Astrocyte (in vitro differentiated cells and primary cell): ENCODE measurements at regions not wholly inside any gene's neighbourhood (a gene's known extent, or its start where the extent isn't known, plus 50 kb on each side); places are given as distances from the start of the nearest gene placed in this dataset.

Experiments
- DNase-seq: peaks from one replicate; pipeline ENCODE4 v3.0.0-alpha.2; 2010; ENCODE audit warnings: low read depth
- FAIRE-seq: peaks from 2 replicates; lab custom pipeline; 2011; peaks lifted over from hg19 to GRCh38; lab: Jason Lieb, UNC
- H2AFZ ChIP-seq: 2 replicates; pipeline ENCODE4 v1.6.0; 2012; ENCODE audit warnings: low read depth, low read length, inconsistent platforms
- H3K27ac ChIP-seq: 2 replicates; pipeline ENCODE4 v1.5.1; 2011; ENCODE audit warnings: low read depth, low read length, inconsistent platforms
- H3K27me3 ChIP-seq: 2 replicates; pipeline ENCODE4 v1.6.0; 2011; ENCODE audit warnings: low read length, inconsistent platforms; ENCODE audit not compliant: insufficient read depth
- H3K36me3 ChIP-seq: 2 replicates; pipeline ENCODE4 v1.5.1; 2011; ENCODE audit warnings: low read length, inconsistent platforms; ENCODE audit not compliant: insufficient read depth
- H3K4me1 ChIP-seq: 2 replicates; pipeline ENCODE4 v1.5.1; 2011; ENCODE audit warnings: low read length, inconsistent platforms; ENCODE audit not compliant: insufficient read depth
- H3K4me2 ChIP-seq: 2 replicates; pipeline ENCODE4 v1.6.0; 2012; ENCODE audit warnings: low read length, inconsistent platforms
- H3K4me3 ChIP-seq: 2 replicates; pipeline ENCODE4 v1.5.1; 2011; ENCODE audit warnings: low read depth, mild to moderate bottlenecking, low read length, inconsistent platforms; ENCODE audit not compliant: insufficient read depth
- H3K79me2 ChIP-seq: 2 replicates; pipeline ENCODE4 v1.6.0; 2012; ENCODE audit warnings: mild to moderate bottlenecking, low read length, inconsistent platforms; ENCODE audit not compliant: insufficient read depth
- H3K9ac ChIP-seq: 2 replicates; pipeline ENCODE4 v1.6.0; 2012; ENCODE audit warnings: mild to moderate bottlenecking, low read length, inconsistent platforms
- H3K9me3 ChIP-seq: 2 replicates; pipeline ENCODE4 v1.5.1; 2012; ENCODE audit warnings: low read depth, mild to moderate bottlenecking, low read length, inconsistent platforms; ENCODE audit not compliant: insufficient read depth
- H4K20me1 ChIP-seq: 2 replicates; pipeline ENCODE4 v1.6.0; 2012; ENCODE audit warnings: low read length, inconsistent platforms; ENCODE audit not compliant: insufficient read depth
- H3K27ac Mint-ChIP-seq: one replicate; pipeline ENCODE4 v1.8.0; 2021; ENCODE audit warnings: mild to moderate bottlenecking, mixed read lengths; ENCODE audit not compliant: unreplicated experiment
- H3K27me3 Mint-ChIP-seq: one replicate; pipeline ENCODE4 v1.8.0; 2021; ENCODE audit warnings: low read depth, mixed read lengths; ENCODE audit not compliant: unreplicated experiment
- H3K36me3 Mint-ChIP-seq: one replicate; pipeline ENCODE4 v1.8.0; 2021; ENCODE audit warnings: low read depth, mixed read lengths; ENCODE audit not compliant: unreplicated experiment
- H3K4me1 Mint-ChIP-seq: one replicate; pipeline ENCODE4 v1.8.0; 2021; ENCODE audit warnings: low read depth, mixed read lengths; ENCODE audit not compliant: unreplicated experiment
- H3K4me3 Mint-ChIP-seq: one replicate; pipeline ENCODE4 v1.8.0; 2021; ENCODE audit warnings: mild to moderate bottlenecking, moderate library complexity, mixed read lengths; ENCODE audit not compliant: unreplicated experiment
- H3K9me3 Mint-ChIP-seq: one replicate; pipeline ENCODE4 v1.8.0; 2021; ENCODE audit warnings: mild to moderate bottlenecking, mixed read lengths; ENCODE audit not compliant: unreplicated experiment
- EZH2 ChIP-seq: IDR thresholded peaks from 2 replicates; pipeline ENCODE4 v1.6.1; 2012; ENCODE audit warnings: mild to moderate bottlenecking, low read length, inconsistent platforms; ENCODE audit not compliant: insufficient read depth
- TF ChIP-seq, protein P1 (sequence below): IDR thresholded peaks from 2 replicates; pipeline ENCODE4 v1.5.1; 2011; ENCODE audit warnings: low read depth, mild to moderate bottlenecking, inconsistent platforms, low read length, moderate library complexity; ENCODE audit not compliant: insufficient read depth

DNA sequence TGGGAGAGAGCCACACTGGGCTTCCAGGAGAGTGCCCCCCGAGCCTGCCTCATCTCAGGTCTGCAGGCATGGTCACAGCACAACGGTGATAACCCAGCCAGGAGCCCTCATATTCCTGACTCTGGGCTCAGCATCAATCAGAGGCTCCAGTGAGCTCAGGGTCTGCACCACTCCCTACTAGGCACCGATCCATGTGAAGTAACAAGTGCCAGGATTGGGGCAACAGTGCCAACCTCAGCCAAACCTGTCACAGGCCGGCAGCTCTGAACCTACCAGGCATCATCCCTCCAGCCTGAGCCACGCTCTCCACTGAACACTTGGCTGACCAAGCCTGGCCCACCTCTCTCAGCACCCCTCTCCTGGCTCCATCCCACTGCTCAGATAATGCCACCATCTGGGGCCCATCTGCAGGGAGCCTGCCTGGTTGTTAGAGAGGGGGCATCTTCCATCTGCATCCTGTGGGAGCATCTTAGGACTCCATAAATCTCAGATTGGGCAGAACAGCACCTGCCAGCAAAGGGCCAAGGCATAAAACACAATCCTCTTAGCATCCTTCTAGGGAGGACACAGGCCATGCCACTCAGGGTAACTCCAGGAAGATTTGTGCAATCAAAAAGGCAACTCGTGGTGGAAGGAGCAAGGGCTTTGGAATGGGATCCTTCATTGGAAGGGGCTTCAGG lies 213.7 kb upstream of the CSF3R start:
- no peak overlapping the region for H3K4me3 Mint-ChIP-seq
- Histone ChIP-seq H3K27me3 (no peaks in the 10 kb centered on the region), H3K9me3 (no peaks in the 10 kb centered on the region), H2AFZ (no peak overlapping the region), H3K4me2 (no peak overlapping the region), H3K36me3 (no peaks in the 10 kb centered on the region), H3K4me3 (no peak overlapping the region), H3K27ac (no peak overlapping the region), H3K9ac (no peak overlapping the region), H3K79me2 (no peaks in the 10 kb centered on the region), H4K20me1 (no peaks in the 10 kb centered on the region), H3K4me1 (no peaks in the 10 kb centered on the region)
- no peaks in the 10 kb centered on the region for H3K36me3 Mint-ChIP-seq
- FAIRE-seq (no peak), DNase-seq (no peak)
- H3K27ac Mint-ChIP-seq: no peak overlapping the region
- H3K9me3 Mint-ChIP-seq: no peaks in the 10 kb centered on the region
- peaks cover 68% of the 10 kb centered on the region for H3K27me3 Mint-ChIP-seq
- no peaks in the 10 kb centered on the region for H3K4me1 Mint-ChIP-seq
- no peak for TF ChIP-seq EZH2
- TF ChIP-seq, protein P1, sequence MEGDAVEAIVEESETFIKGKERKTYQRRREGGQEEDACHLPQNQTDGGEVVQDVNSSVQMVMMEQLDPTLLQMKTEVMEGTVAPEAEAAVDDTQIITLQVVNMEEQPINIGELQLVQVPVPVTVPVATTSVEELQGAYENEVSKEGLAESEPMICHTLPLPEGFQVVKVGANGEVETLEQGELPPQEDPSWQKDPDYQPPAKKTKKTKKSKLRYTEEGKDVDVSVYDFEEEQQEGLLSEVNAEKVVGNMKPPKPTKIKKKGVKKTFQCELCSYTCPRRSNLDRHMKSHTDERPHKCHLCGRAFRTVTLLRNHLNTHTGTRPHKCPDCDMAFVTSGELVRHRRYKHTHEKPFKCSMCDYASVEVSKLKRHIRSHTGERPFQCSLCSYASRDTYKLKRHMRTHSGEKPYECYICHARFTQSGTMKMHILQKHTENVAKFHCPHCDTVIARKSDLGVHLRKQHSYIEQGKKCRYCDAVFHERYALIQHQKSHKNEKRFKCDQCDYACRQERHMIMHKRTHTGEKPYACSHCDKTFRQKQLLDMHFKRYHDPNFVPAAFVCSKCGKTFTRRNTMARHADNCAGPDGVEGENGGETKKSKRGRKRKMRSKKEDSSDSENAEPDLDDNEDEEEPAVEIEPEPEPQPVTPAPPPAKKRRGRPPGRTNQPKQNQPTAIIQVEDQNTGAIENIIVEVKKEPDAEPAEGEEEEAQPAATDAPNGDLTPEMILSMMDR: no peak

DNA sequence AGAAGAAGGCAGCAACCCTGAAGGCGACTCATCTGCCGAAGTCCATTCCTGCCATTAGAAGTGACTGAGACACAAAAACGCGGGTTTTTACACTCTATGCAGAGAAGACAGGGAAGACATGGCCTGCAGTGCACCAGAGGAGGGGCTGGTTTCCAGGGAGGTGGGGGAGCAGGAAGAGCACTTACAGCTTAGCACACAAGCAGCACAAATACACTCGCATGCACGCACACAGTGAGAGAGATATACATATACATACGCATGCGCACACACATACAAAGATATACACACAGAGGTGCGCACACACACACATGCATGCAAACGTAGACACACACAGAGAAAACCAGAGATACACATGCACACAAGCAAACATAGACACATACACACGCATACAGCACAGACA lies 210.9 kb upstream of the CSF3R start:
- no peaks in the 10 kb centered on the region for H3K27me3 ChIP-seq
- H3K9ac ChIP-seq: no peak overlapping the region
- H3K9me3 ChIP-seq: no peaks in the 10 kb centered on the region
- TF ChIP-seq, protein P1: no peak
- no peak for TF ChIP-seq EZH2
- H3K4me2 ChIP-seq: no peak overlapping the region
- H2AFZ ChIP-seq: no peak overlapping the region
- Mint-ChIP-seq H3K4me1 (no peaks in the 10 kb centered on the region), H3K27me3 (peaks cover 50% of the 10 kb centered on the region), H3K27ac (no peak overlapping the region), H3K9me3 (no peaks in the 10 kb centered on the region), H3K36me3 (no peaks in the 10 kb centered on the region), H3K4me3 (no peak overlapping the region)
- FAIRE-seq (no peak), DNase-seq (no peak)
- no peaks in the 10 kb centered on the region for H3K79me2 ChIP-seq
- H3K4me3 ChIP-seq: no peak overlapping the region
- no peaks in the 10 kb centered on the region for H3K36me3 ChIP-seq
- H4K20me1 ChIP-seq: no peaks in the 10 kb centered on the region
- no peaks in the 10 kb centered on the region for H3K4me1 ChIP-seq
- H3K27ac ChIP-seq: no peak overlapping the region

DNA sequence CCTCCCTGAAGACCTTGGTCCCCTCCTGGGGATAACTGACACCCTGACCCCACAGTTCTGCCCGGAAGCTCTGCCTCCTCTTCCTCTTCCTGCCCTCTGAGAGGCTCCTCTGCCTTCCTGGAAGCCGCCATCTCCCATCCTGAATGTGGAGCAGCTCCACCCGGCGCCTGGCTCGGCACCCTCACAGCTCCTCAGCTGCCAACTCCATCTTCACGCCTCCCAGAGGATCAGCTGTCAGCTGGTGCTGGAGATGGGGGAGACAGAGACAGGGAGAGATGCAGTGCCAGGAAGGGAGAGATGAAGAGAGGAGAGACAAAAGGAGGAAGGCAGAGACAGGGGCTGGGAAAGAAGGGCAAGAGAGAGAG lies 210.4 kb upstream of the CSF3R start:
- Histone ChIP-seq H3K36me3 (no peaks in the 10 kb centered on the region), H3K9me3 (no peaks in the 10 kb centered on the region), H3K27me3 (no peaks in the 10 kb centered on the region), H4K20me1 (no peaks in the 10 kb centered on the region), H3K79me2 (no peaks in the 10 kb centered on the region), H3K9ac (no peak overlapping the region), H2AFZ (no peak overlapping the region), H3K4me2 (no peak overlapping the region), H3K27ac (no peak overlapping the region), H3K4me3 (no peak overlapping the region), H3K4me1 (no peaks in the 10 kb centered on the region)
- H3K9me3 Mint-ChIP-seq: no peaks in the 10 kb centered on the region
- no peak overlapping the region for H3K4me3 Mint-ChIP-seq
- H3K4me1 Mint-ChIP-seq: no peaks in the 10 kb centered on the region
- DNase-seq: no peak
- TF ChIP-seq, protein P1: no peak
- TF ChIP-seq EZH2: no peak
- FAIRE-seq: no peak
- H3K36me3 Mint-ChIP-seq: no peaks in the 10 kb centered on the region
- peaks cover 46% of the 10 kb centered on the region for H3K27me3 Mint-ChIP-seq
- H3K27ac Mint-ChIP-seq: no peak overlapping the region
